Mucosa of rectum (tissue), 2 donors: ENCODE measurements at regions not wholly inside any gene's neighbourhood (a gene's known extent, or its start where the extent isn't known, plus 50 kb on each side); places are given as distances from the start of the nearest gene placed in this dataset.

Source experiments
- H3K27ac ChIP-seq, 2 donors: one replicate each; pipeline ENCODE4 v1.7.0; 2013; ENCODE audit warnings: inconsistent platforms in 2 of 2, low read depth in 2 of 2, low read length in 2 of 2
- H3K27me3 ChIP-seq, 2 donors: one replicate each; pipeline ENCODE4 v1.7.0; 2013; ENCODE audit warnings: low read length in 2 of 2; ENCODE audit not compliant: control insufficient read depth in 2 of 2, insufficient read depth in 2 of 2
- H3K36me3 ChIP-seq, 2 donors: one replicate each; pipeline ENCODE4 v1.7.0; 2013; ENCODE audit warnings: low read length in 2 of 2; ENCODE audit not compliant: control insufficient read depth in 2 of 2, insufficient read depth in 2 of 2
- H3K4me1 ChIP-seq, 2 donors: one replicate each; pipeline ENCODE4 v1.7.0; 2013; ENCODE audit warnings: low read length in 2 of 2, mild to moderate bottlenecking in 1 of 2; ENCODE audit not compliant: control insufficient read depth in 2 of 2, insufficient read depth in 2 of 2
- H3K4me3 ChIP-seq, 2 donors: one replicate each; pipeline ENCODE4 v1.7.0; 2013; ENCODE audit warnings: low read length in 2 of 2
- H3K9ac ChIP-seq, 2 donors: one replicate each; pipeline ENCODE4 v1.7.0; 2013; ENCODE audit warnings: low read length in 2 of 2, low read depth in 1 of 2, mild to moderate bottlenecking in 1 of 2
- H3K9me3 ChIP-seq, 2 donors: one replicate each; pipeline ENCODE4 v1.7.0; 2013; ENCODE audit warnings: low read length in 2 of 2; ENCODE audit not compliant: control insufficient read depth in 2 of 2
- donor health status: healthy.
- donor health status: Normal muscosa, but diverticular disease.

DNA sequence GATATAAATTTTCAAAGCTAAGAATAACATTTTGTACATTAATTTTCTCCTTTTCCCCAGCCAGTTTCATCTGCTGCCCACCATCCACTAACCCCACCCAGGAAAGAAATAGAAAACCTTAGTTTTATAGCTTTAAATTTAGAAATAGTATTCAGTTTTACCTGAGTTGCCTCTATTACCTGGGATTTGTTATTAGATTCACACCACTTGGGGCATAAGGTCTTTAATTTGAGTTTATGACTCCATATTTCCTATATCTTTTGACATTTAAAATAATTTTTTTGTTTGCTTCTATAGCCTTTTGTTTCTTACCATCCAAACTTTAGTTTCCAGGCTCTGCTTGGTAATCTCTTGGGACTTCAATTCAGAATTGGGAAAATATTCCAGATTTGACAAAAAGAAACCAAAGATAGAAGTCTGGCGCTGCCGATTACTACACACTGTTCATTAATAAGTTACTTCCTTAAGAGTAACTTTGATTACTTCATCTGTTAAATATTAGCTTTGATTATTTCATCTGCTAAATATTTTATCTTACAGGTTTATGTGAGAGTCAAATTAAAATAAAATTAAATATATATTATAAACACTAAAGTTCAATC lies 485.5 kb upstream of the FOXG1 start:
- no peaks in the 10 kb centered on the region for H3K9me3 ChIP-seq
- no peaks in the 10 kb centered on the region for H3K27me3 ChIP-seq
- H3K9ac ChIP-seq, result no peak overlapping the region
- no peaks in the 10 kb centered on the region for H3K36me3 ChIP-seq
- H3K4me1 ChIP-seq, result no peaks in the 10 kb centered on the region
- no peak overlapping the region for H3K4me3 ChIP-seq
- no peak overlapping the region for H3K27ac ChIP-seq

GRCh38 chr14:28284546-28285300 lies 481.9 kb upstream of the FOXG1 start:
- Histone ChIP-seq H3K27me3 (no peaks in the 10 kb centered on the region), H3K27ac (no peak overlapping the region), H3K36me3 (no peaks in the 10 kb centered on the region), H3K9ac (no peak overlapping the region), H3K4me3 (no peak overlapping the region), H3K9me3 (no peaks in the 10 kb centered on the region), H3K4me1 (no peaks in the 10 kb centered on the region)

DNA sequence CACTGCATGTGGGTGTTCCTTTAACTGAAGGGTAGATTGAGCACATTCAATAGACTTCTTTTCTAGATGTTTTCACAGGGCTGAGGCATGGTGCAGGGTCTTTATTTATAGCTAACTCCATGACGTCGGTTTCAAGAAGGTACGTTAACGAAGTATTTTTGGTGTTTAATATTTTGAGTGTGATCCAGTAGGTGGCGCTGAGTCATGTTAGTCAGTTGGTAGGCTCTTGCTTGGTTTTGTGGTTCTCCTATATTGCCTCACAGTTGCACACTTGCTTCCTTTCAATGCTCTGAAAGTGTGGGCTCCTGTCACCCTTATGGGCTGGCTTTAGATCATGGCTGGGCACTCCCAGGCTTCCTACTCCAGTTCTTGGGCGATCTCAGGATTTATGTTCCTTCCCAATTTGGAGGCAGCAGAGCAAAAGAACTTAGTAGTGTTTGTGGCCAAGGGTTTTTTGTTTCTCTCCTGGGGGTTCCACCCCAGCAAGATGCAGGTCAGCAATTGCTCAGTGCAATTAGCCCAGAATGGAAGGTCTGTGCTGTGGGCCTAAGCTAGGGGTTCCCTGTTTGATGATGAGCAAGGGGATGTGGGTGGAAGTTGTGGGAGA lies 471.6 kb upstream of the FOXG1 start:
- Histone ChIP-seq H3K4me1 (no peaks in the 10 kb centered on the region), H3K27ac (no peak overlapping the region), H3K36me3 (no peaks in the 10 kb centered on the region), H3K4me3 (no peak overlapping the region), H3K9me3 (no peaks in the 10 kb centered on the region), H3K9ac (no peak overlapping the region), H3K27me3 (no peaks in the 10 kb centered on the region)

- no peak overlapping the region for H3K9ac ChIP-seq
- H3K36me3 ChIP-seq, result no peaks in the 10 kb centered on the region
- H3K27ac ChIP-seq, result no peak overlapping the region
- H3K4me1 ChIP-seq, result no peaks in the 10 kb centered on the region
- H3K27me3 ChIP-seq, result no peaks in the 10 kb centered on the region
- no peaks in the 10 kb centered on the region for H3K9me3 ChIP-seq
- no peak overlapping the region for H3K4me3 ChIP-seq
These were observed 469.0 kb upstream of the FOXG1 start for GRCh38 chr14:28297559-28297958.

- no peak overlapping the region for H3K9ac ChIP-seq
- H3K36me3 ChIP-seq, result no peaks in the 10 kb centered on the region
- H3K9me3 ChIP-seq, result no peaks in the 10 kb centered on the region
- H3K27ac ChIP-seq, result no peak overlapping the region
- H3K4me1 ChIP-seq, result no peaks in the 10 kb centered on the region
- no peaks in the 10 kb centered on the region for H3K27me3 ChIP-seq
- H3K4me3 ChIP-seq, result no peak overlapping the region
These were observed 468.4 kb upstream of the FOXG1 start for GRCh38 chr14:28298156-28298555.

DNA sequence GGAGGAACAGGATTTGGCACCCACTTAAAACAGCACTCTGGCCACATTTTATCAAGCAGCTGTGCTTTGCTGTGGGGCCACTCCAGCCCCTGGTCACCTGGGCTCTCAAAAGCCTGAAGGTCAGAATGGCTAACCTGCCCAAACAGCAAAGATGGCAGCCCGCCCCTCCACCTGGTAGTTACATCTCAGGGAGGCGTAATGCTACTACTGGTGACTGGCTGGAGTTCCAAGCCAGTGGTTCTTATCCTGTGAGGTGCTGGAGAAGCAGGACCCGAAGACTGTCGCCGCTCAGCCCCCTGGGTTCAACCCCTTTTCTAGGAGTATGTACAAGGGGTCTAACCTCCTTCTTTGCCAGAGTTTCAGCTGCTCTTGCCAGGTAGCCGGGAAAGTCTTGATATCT lies 467.4 kb upstream of the FOXG1 start:
- no peaks in the 10 kb centered on the region for H3K9me3 ChIP-seq
- H3K9ac ChIP-seq, result no peak overlapping the region
- no peaks in the 10 kb centered on the region for H3K4me1 ChIP-seq
- H3K4me3 ChIP-seq, result no peak overlapping the region
- no peaks in the 10 kb centered on the region for H3K36me3 ChIP-seq
- no peaks in the 10 kb centered on the region for H3K27me3 ChIP-seq
- no peak overlapping the region for H3K27ac ChIP-seq

- Histone ChIP-seq H3K9me3 (no peaks in the 10 kb centered on the region), H3K9ac (no peak overlapping the region), H3K27ac (no peak overlapping the region), H3K4me1 (no peaks in the 10 kb centered on the region), H3K4me3 (no peak overlapping the region), H3K36me3 (no peaks in the 10 kb centered on the region), H3K27me3 (no peaks in the 10 kb centered on the region)
These were observed 466.2 kb upstream of the FOXG1 start for GRCh38 chr14:28300356-28300755.

- Histone ChIP-seq H3K9me3 (no peaks in the 10 kb centered on the region), H3K27ac (no peak overlapping the region), H3K27me3 (no peaks in the 10 kb centered on the region), H3K4me1 (no peaks in the 10 kb centered on the region), H3K4me3 (no peak overlapping the region), H3K9ac (no peak overlapping the region), H3K36me3 (no peaks in the 10 kb centered on the region)
These were observed 465.4 kb upstream of the FOXG1 start for GRCh38 chr14:28301179-28301578.

DNA sequence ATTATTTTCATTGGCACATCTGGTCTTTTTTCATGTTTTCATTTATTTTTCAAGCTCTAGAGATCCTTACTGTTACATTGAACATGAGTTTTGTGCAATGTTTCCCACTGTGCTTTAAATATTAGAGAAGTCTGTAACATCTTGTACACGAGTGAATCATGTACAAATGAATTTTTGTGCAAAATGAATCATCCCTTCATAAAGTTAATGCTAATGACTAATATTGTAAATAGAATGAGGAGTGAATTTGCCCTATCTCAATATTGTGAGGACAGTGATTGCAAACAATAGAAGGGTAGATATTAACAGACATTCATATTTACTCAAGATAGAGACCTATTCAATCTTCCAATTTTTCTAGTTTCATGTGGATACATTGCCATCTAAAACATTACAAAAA lies 463.3 kb upstream of the FOXG1 start:
- H3K4me3 ChIP-seq, result no peak overlapping the region
- H3K4me1 ChIP-seq, result no peaks in the 10 kb centered on the region
- H3K9ac ChIP-seq, result no peak overlapping the region
- no peaks in the 10 kb centered on the region for H3K27me3 ChIP-seq
- no peaks in the 10 kb centered on the region for H3K9me3 ChIP-seq
- H3K36me3 ChIP-seq, result no peaks in the 10 kb centered on the region
- no peak overlapping the region for H3K27ac ChIP-seq

GRCh38 chr14:28305938-28306337 lies 460.6 kb upstream of the FOXG1 start:
- Histone ChIP-seq H3K9me3 (no peaks in the 10 kb centered on the region), H3K4me1 (no peaks in the 10 kb centered on the region), H3K27me3 (no peaks in the 10 kb centered on the region), H3K9ac (no peak overlapping the region), H3K27ac (no peak overlapping the region), H3K4me3 (no peak overlapping the region), H3K36me3 (no peaks in the 10 kb centered on the region)
